Coronary artery (tissue), 2 donors: ENCODE measurements at regions not wholly inside any gene's neighbourhood (a gene's known extent, or its start where the extent isn't known, plus 50 kb on each side); places are given as distances from the start of the nearest gene placed in this dataset.

Source experiments
- DNase-seq: peaks from one replicate; pipeline ENCODE4 v3.0.0-alpha.2; 2017; ENCODE audit warnings: low spot score
- H3K27ac ChIP-seq, 2 donors: fragments of 200-600 bp; sonication (generic); one replicate each; pipeline ENCODE4 v1.5.1; 2016 to 2019
- H3K4me3 ChIP-seq: fragments of 200-600 bp; sonication (generic); 2 replicates; pipeline ENCODE4 v1.5.1; 2016; ENCODE audit warnings: mild to moderate bottlenecking, moderate library complexity
- CTCF ChIP-seq: fragments of 200-600 bp; sonication (generic); IDR thresholded peaks from one replicate; pipeline ENCODE4 v1.5.1; 2019; ENCODE audit warnings: antibody characterized with exemption

GRCh38 chr4:123291329-123291728, 105.3 kb upstream of the SPRY1 start:
- H3K27ac ChIP-seq: no peak overlapping the region
- TF ChIP-seq CTCF: no peak
- H3K4me3 ChIP-seq: no peak overlapping the region
- DNase-seq: no peak

- H3K27ac ChIP-seq: no peak overlapping the region
- H3K4me3 ChIP-seq: no peak overlapping the region
- no peak for TF ChIP-seq CTCF
Observed at GRCh38 chr4:123297836-123298235, 98.8 kb upstream of the SPRY1 start.

GRCh38 chr4:123298261-123298660, 98.3 kb upstream of the SPRY1 start:
- no peak for TF ChIP-seq CTCF
- H3K4me3 ChIP-seq: no peak overlapping the region
- H3K27ac ChIP-seq: no peak overlapping the region
- DNase-seq: no peak

More at GRCh38 chr4:123297836-123298235, 98.8 kb upstream of the SPRY1 start:
- DNase-seq: no peak

GRCh38 chr4:123298801-123299200, 97.8 kb upstream of the SPRY1 start:
- Histone ChIP-seq H3K27ac (peak overlapping the region in 1 of 2 donors; percentile 33), H3K4me3 (no peak overlapping the region)
- no peak for TF ChIP-seq CTCF
- DNase-seq: no peak

- no peak overlapping the region for H3K4me3 ChIP-seq
- TF ChIP-seq CTCF: no peak
- no peak for DNase-seq
- peak overlapping the region in 1 of 2 donors; percentile 33 for H3K27ac ChIP-seq
Observed at GRCh38 chr4:123299212-123299691, 97.3 kb upstream of the SPRY1 start.

- Histone ChIP-seq H3K4me3 (no peak overlapping the region), H3K27ac (no peak overlapping the region)
- DNase-seq: no peak
- TF ChIP-seq CTCF: no peak
Observed at GRCh38 chr4:123300222-123301039, 96.2 kb upstream of the SPRY1 start.

GRCh38 chr4:123301923-123302322, 94.7 kb upstream of the SPRY1 start:
- no peak overlapping the region for H3K27ac ChIP-seq
- TF ChIP-seq CTCF: no peak
- no peak for DNase-seq
- H3K4me3 ChIP-seq: no peak overlapping the region
